A172 (cell line): ENCODE measurements at regions not wholly inside any gene's neighbourhood (a gene's known extent, or its start where the extent isn't known, plus 50 kb on each side); places are given as distances from the start of the nearest gene placed in this dataset.
"Not testable (repeated sequence)": the region's sequence is repeated elsewhere in the genome, so short reads cannot be mapped to it uniquely, and the experiment has no call there.

Experiments used
- DNase-seq: peaks from one replicate; pipeline ENCODE4 v3.0.0-alpha.2; 2015; ENCODE audit warnings: low spot score

DNA sequence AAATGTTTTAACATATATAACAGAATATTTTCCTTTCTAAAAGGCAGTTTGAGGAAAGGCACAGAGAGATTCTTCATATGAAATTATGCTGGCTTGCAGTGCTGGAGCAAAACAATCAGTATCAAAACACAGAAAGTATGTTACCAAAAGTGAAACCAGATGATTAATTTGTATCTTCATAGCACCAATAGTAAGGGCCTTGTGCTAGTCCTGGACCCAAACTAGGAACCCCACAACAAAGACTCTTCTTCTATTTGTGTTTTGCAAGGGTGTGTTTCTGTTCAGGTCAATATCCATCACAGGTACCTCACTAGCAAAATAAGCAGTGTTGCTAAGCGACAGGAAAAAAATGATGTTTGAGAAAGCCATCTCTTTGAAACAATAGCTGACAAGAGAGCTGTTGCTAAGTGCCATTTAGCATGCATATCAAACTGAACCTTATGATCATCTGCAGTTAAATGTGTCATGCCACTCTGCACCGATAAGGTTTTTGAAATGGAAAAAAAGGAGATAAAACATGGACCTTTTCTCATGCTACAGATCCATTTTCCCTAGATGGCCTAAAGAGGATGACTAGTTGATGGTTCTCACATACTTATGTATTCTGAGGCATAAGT, 196.2 kb upstream of the ALG10 start:
- no peak for DNase-seq

DNA sequence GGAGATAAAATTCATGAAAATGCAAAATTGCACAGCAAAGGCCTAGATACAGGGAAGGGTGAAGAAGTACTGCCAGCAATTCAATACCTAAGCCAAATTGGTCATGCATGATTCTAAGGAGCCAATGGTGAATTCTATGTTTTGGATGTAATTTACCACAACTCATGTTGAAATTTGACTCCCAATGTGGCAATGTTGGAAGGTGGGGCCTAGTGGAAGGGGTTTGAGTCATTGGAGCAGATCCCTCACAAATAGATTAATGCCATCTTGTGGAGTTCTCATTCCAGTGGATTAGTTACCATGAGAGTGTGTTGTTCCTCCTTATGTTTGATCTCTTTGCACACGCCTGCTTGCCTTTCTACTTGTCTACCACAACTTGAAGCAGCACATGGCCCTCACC, 194.0 kb upstream of the ALG10 start:
- DNase-seq: no peak

DNA sequence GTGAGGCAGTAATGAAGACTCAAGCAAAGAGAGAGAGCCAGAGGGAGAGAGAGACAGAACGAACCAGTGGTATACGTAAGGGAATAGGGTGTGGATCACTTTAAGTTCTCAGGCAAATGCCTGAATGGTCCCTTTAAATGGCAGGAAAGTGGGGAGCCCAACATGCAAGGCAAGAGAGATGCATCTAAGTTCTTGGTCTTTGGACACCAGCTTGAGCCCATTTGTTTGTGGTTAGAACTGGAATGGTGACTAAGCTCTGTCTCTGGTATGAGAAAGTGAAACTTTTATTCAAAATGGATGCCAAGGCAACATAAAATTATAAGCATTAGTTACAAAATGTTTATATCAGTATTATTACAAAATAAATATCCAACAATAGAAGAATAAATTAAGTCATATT, 192.2 kb upstream of the ALG10 start:
- no peak for DNase-seq

DNA sequence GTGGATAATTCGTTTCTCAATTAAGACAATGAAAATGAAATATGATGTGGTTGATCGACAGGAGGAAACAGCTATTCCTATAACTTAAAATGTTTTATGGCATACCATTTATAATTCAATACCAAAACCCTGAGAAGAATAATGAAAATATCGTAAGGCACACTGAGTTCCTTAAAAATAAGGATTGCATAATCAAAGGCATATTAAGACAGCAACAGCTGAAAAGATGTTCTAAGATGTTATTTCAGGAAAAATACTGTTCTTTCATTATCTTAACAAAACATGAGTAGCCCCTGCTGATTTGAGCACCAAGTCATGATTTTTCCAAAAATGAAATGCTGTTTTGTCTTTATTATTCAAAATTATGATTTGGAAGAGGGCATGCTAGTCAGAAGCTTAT, 189.4 kb upstream of the ALG10 start:
- no peak for DNase-seq

DNA sequence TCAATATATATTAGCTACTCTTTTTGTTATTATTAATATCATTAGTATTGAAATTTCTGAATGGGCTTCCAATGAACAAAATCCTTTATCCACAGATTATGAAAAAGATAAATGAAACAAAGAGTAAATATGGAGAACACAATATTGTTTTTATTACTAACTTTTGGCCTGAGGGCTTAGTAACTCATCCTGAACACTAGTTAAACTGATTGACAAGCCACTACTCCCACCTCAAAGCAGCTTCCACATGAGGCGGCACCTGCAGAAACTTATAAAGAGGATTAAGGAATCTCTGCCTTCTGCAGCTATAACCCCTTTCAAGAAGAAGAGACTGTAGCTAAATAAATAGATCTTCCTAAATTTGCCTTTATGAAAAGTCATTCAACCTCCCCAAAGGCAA, 187.6 kb upstream of the ALG10 start:
- DNase-seq: no peak

DNA sequence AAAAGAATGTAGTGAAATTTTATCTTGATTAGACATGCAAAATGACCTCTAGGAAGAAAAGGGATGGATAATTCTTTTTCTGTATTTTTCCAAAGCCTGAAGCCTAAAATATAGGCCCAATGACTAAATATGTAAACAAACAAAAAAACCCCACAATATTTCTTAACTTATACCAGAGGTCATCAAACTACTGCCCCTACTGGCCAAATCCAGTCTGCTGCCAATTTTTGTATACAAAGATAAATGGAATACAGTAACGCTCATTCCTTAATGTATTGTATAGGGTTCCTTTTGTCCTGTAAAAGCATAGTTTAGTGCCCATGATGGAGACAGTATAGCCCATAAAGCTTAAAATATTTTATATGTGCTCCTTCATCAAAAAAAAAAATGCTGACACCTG, 145.7 kb upstream of the ALG10 start:
- DNase-seq: no peak

DNA sequence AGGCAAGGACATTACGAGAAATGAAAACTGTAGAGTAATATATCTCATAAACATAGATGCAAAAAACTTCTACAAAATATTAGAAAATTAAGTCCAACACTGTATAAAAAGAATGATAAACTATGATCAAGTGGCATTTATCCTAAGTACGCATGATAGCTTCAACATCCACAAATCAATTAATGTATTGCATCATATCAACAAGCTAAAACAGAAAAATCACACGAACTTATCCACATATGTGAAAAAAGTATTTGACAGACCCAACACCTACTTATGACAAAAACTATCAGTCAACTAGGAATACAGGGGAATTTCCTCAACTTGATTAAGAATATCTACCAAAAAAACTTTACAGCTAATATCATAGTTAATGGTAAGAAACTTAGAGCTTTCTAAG, 129.9 kb upstream of the ALG10 start:
- DNase-seq: no peak

DNA sequence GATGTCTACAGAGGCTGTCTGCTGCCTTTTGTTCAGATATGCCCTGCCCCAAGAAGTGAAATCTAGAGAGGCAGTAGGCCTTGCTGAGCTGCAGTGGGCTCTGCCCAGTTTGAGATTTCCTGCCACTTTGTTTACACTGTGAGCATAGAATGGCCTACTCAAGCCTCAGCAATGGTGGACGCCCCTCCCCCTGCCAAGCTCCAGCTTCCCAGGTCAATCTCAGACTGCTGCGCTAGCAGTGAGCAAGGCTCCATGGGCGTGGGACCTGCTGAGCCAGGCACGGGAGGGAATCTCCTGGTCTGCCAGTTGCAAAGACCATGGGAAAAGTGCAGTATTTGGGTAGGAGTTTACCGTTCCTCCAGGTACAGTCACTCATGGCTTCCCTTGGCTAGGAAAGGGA, 101.8 kb upstream of the ALG10 start:
- DNase-seq: not testable (repeated sequence)

DNA sequence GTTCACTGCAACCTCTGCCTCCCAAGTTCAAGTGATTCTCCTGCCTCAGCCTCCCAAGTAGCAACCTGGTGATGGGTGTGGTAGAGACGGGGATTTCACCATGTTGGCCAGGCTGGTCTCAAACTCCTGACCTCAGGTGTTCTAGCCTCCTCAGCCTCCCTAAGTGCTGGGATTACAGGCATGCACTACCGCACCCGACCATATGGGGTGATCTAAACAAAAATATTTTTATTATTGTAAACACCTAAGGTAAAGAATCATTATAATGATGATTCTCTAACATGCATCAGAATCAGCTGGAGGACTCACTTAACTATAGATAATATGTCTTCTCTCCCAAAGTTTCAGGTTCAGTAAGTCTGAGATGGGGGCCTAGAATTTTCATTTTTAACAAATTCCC, 96.2 kb upstream of the ALG10 start:
- DNase-seq: no peak

DNA sequence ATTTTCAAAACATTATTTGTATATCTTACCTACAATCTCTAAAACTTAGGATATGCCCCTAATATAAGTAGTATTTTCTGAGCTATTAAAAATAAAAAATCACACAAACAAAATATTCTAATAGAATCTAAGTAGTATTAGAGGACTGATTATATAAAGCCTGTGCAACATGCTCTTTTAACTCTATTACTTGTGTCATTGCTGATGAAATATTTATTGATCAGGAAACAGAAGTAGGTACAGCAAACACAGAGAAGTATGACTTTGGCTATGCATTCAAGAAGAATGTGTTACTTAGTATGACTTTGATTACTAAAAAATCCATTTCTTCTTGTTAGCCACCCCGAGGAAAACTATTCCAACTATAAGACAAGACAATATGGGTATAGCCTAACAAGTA, 84.6 kb upstream of the ALG10 start:
- DNase-seq: not testable (repeated sequence)

DNA sequence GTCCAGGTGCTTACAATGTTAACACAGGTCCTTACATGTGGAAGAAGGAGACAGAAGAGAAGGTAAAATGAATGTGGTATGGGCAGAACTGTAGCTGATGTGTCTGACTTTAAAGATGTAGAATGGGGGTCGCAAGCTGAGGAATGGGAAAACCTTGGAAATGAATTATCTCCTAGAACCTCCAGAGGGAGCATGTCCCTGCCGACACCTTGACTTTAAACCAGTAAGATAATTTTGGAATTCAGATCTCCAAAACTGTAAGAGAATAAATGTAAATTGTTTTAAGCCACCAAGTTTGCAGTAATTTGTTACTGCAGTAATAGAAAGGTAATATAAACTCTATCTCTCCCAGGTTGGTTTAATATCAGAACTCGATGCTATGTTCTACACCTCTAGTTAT, 80.1 kb upstream of the ALG10 start:
- DNase-seq: no peak

DNA sequence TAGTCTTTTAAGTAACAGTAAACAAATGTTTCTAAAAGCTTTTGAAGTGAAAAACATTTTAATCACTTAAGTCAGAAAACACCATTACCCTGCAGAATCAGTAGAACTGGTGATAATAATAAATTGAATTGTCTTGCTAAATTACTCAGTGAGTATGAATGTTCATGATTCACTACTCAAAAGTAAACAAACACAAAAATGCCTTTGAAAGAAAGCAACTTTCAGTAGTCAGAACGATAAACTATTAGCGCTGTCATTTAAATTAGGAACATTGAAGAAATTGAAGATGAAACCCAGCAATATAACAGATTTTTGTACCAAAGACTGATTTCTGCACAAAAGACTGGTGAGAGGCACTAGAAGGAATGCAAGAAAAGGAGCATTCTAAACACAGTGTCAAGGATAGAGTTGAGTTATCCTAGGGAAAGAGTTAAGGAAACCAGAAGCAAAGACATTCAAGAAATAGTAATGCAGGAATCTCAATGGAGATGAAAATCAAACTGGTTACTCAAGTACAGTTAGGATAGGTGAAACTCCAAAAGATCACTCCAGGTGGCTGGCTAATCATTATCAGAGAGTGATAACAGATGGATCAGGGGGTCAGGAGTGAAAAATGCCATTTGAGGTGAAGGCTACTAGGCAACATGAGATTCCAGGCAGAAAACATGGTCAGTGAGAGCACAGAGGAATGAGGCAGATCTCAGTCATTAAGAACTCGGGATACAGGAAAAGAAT, 77.4 kb upstream of the ALG10 start:
- DNase-seq: no peak

DNA sequence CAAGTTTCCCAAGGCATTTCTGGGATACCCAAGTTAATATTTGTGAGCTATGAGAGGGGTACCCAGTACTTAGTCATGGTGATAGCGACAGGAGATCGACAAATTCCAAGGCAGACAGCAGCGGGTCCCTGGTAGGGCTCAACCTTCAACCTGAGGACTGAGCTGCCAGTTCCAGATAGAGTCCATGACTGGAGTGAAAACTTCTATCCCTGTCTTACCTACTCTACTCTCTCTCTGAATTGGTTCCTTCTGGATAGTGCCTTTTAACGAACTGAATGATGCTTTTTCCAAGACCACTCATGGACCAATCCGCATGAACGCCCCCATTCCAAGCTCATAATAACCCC, 76.9 kb upstream of the ALG10 start:
- DNase-seq: no peak

DNA sequence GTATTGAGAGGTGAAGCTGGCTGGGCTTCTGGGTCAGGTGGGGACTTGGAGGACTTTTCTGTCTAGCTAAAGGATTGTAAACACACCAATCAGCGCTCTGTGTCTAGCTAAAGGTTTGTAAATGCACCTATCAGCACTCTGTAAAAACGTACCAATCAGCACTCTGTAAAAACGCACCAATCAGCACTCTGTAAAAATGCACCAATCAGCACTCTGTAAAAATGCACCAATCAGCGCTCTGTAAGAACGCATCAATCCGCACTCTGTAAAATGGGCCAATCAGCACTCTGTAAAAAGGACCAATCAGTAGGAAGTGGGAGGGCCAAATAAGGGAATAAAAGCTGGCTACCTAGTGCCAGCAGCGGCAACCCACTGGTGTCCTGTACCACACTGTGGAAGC, 56.1 kb upstream of the ALG10 start:
- DNase-seq: not testable (repeated sequence)

DNA sequence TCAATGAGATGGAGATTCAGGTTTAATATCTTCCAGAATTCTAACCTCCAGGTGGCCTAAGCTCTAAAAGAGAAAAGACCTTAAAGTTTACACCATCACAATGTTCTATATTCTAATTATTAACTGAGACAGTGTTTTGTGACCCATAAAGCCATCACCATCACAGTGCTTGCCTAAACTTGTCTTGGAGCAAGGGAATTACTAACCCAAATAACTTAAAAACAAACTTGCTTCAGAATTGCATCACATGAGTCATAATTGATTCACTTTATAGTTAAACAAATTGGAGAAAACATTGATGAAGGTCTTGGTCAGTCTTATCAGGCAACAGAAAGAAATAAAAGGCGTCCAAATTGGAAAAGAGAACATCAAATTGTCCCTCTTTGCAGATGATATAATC, 54.5 kb upstream of the ALG10 start:
- no peak for DNase-seq
